ENCODE measurements at regions not wholly inside any gene's neighbourhood (a gene's known extent, or its start where the extent isn't known, plus 50 kb on each side); places are given as distances from the start of the nearest gene placed in this dataset.
"Not testable (repeated sequence)": the region's sequence is repeated elsewhere in the genome, so short reads cannot be mapped to it uniquely, and the experiment has no call there.

DNA sequence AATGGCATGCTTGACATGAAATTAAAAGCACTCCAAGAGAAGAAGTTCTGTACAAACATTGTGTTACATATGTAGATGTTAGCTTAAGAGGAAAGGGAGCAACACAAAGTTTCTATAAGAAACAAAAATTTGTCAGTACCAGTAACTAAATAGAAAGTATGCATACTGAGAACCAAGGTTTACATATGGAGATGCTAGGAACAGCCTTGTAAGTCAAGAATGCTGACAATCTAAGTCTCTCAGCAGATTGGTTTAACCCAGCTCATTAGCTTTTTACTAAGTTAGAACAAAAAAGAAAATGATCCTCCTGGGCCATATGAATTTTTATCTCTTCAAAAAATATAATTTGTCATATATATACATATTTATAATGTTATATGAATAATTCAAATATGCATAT is 2022.1 kb upstream of the ACO1 start:
- no peaks in the 10 kb centered on the region for H3K4me1 ChIP-seq
- H3K27me3 ChIP-seq (ENCODE audit: low read depth) = no peaks in the 10 kb centered on the region
- no peak for DNase-seq
- intact Hi-C loops (cut with DNase I) = no loop called here
- no peaks in the 10 kb centered on the region for H3K9me3 ChIP-seq
- no peaks in the 10 kb centered on the region for H3K36me3 ChIP-seq
- no peak overlapping the region for H3K4me3 ChIP-seq
- no peak for ATAC-seq
- no peak overlapping the region for H3K27ac ChIP-seq
- TF ChIP-seq, protein P1, sequence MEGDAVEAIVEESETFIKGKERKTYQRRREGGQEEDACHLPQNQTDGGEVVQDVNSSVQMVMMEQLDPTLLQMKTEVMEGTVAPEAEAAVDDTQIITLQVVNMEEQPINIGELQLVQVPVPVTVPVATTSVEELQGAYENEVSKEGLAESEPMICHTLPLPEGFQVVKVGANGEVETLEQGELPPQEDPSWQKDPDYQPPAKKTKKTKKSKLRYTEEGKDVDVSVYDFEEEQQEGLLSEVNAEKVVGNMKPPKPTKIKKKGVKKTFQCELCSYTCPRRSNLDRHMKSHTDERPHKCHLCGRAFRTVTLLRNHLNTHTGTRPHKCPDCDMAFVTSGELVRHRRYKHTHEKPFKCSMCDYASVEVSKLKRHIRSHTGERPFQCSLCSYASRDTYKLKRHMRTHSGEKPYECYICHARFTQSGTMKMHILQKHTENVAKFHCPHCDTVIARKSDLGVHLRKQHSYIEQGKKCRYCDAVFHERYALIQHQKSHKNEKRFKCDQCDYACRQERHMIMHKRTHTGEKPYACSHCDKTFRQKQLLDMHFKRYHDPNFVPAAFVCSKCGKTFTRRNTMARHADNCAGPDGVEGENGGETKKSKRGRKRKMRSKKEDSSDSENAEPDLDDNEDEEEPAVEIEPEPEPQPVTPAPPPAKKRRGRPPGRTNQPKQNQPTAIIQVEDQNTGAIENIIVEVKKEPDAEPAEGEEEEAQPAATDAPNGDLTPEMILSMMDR (IDR thresholded peaks at IDR 0.05) = no peak

DNA sequence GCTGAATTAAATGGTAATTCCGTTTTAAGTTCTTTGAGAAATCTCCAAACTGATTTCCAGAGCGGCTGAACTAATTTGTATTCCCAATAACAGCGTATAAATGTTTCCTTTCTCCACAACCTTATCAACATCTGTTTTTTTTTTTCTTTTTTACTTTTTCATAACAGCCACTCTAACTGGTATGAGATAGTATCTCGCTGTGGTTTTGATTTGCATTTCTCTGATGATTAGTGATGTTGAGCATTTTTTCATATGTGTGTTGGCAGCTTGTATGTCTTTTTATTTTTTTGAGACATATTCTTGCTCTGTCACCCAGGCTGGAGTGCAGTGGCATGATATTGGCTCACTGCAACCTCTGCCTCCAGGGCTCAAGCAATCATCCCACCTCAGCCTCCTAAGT is 2018.3 kb upstream of the ACO1 start:
- intact Hi-C loops (cut with DNase I); ATAC-seq; H3K4me1 ChIP-seq; H3K27me3 ChIP-seq (ENCODE audit: low read depth); H3K36me3 ChIP-seq; H3K9me3 ChIP-seq; H3K27ac ChIP-seq; DNase-seq; H3K4me3 ChIP-seq: not testable (repeated sequence)

DNA sequence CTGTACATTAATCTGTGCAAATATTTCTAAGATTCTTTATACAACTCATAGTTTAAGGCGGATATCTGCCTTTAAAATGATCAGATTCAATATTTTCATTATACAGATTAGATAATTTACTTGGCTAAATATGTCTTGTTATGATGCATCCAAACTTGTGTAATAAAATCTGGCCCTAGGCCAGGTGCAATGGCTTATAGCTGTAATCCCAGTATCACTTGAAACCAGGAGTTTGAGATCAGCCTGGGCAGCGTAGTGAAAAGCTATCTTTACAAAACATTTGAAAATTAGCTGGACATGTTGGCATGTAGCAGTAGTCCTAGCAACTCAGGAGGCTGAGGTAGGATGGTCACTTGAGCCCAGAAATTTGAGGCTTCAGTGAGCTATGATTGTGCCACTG is 2002.2 kb upstream of the ACO1 start:
- intact Hi-C loops (cut with DNase I) = no loop called here
- ATAC-seq (no peak), DNase-seq (no peak)
- H3K27ac ChIP-seq = no peak overlapping the region
- no peaks in the 10 kb centered on the region for H3K4me1 ChIP-seq
- no peak overlapping the region for H3K4me3 ChIP-seq
- no peaks in the 10 kb centered on the region for H3K36me3 ChIP-seq
- no peaks in the 10 kb centered on the region for H3K27me3 ChIP-seq (ENCODE audit: low read depth)
- TF ChIP-seq, protein P1 (IDR thresholded peaks at IDR 0.05) = no peak
- no peaks in the 10 kb centered on the region for H3K9me3 ChIP-seq

DNA sequence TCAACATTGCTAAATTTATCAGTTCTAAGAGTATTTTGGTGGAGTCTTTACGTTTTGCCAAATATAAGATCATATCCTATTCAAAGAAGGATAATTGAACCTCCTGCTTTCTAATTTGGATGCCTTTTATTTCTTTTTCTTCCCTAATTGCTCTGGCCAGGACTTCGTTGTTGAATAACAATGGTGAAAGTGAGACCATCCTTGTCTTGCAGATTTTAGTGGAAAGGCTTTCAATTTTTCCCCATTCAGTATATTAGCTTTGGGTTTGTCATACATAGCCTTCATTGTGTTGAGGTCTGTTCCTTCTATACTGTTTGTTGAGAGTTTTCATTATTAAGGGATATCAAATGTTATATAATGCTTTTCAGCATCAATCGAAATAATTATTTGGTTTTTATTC is 1974.2 kb upstream of the ACO1 start:
- Histone ChIP-seq H3K4me1 (no peaks in the 10 kb centered on the region), H3K4me3 (no peak overlapping the region), H3K9me3 (peaks cover 7% of the 10 kb centered on the region), H3K27ac (no peak overlapping the region), H3K36me3 (no peaks in the 10 kb centered on the region), H3K27me3 (ENCODE audit: low read depth) (no peaks in the 10 kb centered on the region)
- TF ChIP-seq, protein P1 (IDR thresholded peaks at IDR 0.05) = no peak
- DNase-seq (no peak), ATAC-seq (no peak)
- intact Hi-C loops (cut with DNase I) = no loop called here

DNA sequence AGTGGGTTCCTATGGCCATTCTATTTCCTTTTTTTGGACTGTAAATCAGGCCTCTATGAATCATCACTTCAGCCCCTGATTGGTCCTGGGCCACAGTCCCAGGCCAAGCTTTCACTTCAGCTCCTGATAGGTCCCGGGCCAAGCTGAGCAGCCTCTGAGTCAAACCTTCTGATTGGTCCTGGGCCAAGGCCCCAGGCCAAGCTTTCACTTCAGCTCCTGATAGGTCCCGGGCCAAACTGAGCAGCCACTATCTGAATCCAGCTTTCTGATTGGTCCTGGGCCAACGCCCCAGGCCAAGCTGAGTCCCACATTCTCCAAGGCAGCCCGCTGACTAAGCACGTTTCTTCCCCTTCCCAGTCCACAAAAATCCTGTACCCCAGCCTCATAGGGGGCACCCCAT is 1972.9 kb upstream of the ACO1 start:
- Histone ChIP-seq H3K4me1 (no peaks in the 10 kb centered on the region), H3K9me3 (peaks cover 7% of the 10 kb centered on the region), H3K36me3 (no peaks in the 10 kb centered on the region), H3K4me3 (no peak overlapping the region), H3K27ac (no peak overlapping the region), H3K27me3 (ENCODE audit: low read depth) (no peaks in the 10 kb centered on the region)
- TF ChIP-seq, protein P1 (IDR thresholded peaks at IDR 0.05) = no peak
- DNase-seq = no peak
- intact Hi-C loops (cut with DNase I) = no loop called here
- no peak for ATAC-seq

DNA sequence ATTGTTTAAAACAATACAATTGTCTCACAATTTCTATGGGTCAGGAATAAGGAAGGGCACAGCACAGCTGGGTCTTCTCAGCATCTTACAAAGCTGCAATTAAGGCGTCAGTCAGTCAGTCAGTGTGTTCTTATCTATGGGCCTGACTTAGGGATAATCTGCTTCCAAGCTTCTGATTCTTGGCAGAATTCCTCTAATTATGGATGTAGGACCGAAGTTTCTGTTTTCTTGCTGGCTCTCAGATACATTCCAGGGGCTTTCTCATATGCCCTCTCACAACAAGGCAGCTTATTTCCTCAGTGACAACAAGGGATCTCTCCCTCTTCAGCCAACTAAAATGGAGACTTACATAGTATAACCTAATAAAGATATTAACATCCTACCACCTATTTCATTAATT is 1925.3 kb upstream of the ACO1 start:
- intact Hi-C loops (cut with DNase I) = no loop called here
- Histone ChIP-seq H3K27me3 (ENCODE audit: low read depth) (no peaks in the 10 kb centered on the region), H3K4me3 (no peak overlapping the region), H3K27ac (no peak overlapping the region), H3K4me1 (no peaks in the 10 kb centered on the region), H3K9me3 (no peaks in the 10 kb centered on the region), H3K36me3 (no peaks in the 10 kb centered on the region)
- ATAC-seq = no peak
- DNase-seq = no peak
- TF ChIP-seq, protein P1 (IDR thresholded peaks at IDR 0.05) = no peak
